ENCODE measurements at regions not wholly inside any gene's neighbourhood (a gene's known extent, or its start where the extent isn't known, plus 50 kb on each side); places are given as distances from the start of the nearest gene placed in this dataset.
"Not testable (repeated sequence)": the region's sequence is repeated elsewhere in the genome, so short reads cannot be mapped to it uniquely, and the experiment has no call there.

DNA sequence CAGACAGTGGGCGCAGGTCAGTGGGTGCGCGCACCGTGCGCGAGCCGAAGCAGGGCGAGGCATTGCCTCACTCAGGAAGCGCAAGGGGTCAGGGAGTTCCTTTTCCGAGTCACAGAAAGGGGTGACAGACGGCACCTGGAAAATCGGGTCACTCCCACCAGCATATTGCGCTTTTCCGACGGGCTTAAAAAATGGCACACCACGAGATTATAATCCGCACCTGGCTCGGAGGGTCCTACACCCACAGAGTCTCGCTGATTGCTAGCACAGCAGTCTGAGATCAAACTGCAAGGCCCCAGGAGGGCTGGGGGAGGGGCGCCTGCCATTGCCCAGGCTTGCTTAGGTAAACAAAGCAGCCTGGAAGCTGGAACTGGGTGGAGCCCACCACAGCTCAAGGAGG is 372.2 kb downstream of the NKX6-1 start:
- DNase-seq (ENCODE audit: low read depth, low spot score): peak; percentile 63

- DNase-seq (ENCODE audit: low read depth, low spot score): peak; percentile 2
Observed at GRCh38 chr4:84126061-84126787, 372.9 kb downstream of the NKX6-1 start.

DNA sequence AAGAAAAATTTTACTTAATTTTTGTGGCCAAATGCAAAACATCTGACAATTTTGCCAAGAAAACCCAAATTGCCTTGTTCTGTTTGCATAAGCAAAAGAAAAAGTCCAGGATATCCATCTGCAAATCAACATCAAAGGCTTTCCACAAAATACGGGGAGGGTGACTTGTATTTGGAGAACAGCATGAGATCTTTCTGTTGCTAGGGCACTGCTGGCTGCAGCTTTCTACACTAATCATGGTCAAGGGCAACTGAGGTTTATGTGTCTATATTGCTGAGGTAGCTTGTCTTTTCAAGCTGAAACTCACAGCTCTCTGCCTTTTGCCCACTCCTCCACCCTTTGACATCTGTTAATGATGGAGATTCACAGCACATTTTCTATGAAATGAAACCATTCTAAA is 389.1 kb downstream of the NKX6-1 start:
- DNase-seq (ENCODE audit: low read depth, low spot score): no peak

GRCh38 chr4:84101653-84102625 is 397.2 kb downstream of the NKX6-1 start:
- DNase-seq (ENCODE audit: low read depth, low spot score): not testable (repeated sequence)

GRCh38 chr4:84100071-84100470 is 399.0 kb downstream of the NKX6-1 start:
- no peak for DNase-seq (ENCODE audit: low read depth, low spot score)

- DNase-seq (ENCODE audit: low read depth, low spot score): no peak
Observed at GRCh38 chr4:84099599-84099998, 399.5 kb downstream of the NKX6-1 start.

DNA sequence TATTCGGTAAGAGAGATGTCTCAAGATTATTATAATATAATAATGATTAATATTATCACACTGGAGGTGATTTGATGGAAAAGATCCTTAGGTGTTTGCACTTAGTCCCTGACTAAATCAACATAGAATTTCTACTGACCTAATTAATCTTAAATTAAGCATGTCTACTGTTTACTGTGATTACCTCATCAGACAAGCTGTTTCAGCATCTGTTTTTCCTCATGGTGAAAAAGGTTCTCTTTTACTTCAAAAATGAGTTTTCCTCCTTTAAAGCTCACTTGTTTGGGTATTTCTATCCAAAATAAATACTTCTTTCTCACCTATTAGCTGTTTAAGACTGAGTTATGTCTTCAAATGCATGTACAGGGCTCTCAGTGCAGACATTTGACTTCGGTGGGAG is 407.8 kb downstream of the NKX6-1 start:
- no peak for DNase-seq (ENCODE audit: low read depth, low spot score)

GRCh38 chr4:84089652-84090437 is 409.2 kb downstream of the NKX6-1 start:
- no peak for DNase-seq (ENCODE audit: low read depth, low spot score)

DNA sequence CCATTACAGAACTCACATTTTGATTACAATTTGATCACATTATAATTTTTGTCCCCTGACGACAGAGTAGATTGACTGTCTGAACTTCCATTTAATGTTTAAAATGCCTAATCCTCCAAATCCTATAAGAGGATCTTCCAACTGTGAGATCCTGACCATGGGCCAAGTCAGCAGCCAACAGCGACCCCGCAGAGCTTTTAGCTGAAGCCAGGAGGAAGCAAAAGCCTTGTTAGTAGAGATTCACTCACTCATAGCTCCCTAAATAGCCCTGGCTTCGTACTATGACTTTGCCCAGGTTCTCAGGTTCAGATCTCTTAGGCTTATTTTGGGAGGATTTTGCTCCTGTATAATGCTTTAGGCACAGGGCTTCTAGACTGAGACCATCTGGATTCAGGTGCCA is 413.1 kb downstream of the NKX6-1 start:
- no peak for DNase-seq (ENCODE audit: low read depth, low spot score)

GRCh38 chr4:84070289-84070688 is 428.8 kb downstream of the NKX6-1 start:
- DNase-seq (ENCODE audit: low read depth, low spot score): peak; percentile 33

GRCh38 chr4:84063619-84064018 is 435.5 kb downstream of the NKX6-1 start:
- no peak for DNase-seq (ENCODE audit: low read depth, low spot score)

DNA sequence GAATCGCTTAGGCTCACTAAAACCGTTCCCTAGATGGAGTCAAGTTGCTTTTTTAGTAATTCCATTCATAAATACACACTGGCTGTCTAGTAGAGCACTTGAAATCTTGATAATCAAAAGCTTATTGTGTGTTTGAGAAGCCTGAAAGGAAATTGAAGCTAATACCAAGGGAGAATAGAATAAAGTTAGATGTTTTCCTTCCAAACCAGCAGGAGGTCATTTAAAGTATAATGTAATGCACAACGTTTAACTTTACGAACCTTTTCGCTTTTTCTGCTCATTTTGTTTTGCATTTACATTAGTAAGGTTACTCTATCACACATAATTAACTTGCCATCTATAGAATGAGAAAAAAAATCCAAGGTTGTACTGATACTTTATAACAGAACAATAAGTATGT is 440.9 kb downstream of the NKX6-1 start:
- no peak for DNase-seq (ENCODE audit: low read depth, low spot score)

DNA sequence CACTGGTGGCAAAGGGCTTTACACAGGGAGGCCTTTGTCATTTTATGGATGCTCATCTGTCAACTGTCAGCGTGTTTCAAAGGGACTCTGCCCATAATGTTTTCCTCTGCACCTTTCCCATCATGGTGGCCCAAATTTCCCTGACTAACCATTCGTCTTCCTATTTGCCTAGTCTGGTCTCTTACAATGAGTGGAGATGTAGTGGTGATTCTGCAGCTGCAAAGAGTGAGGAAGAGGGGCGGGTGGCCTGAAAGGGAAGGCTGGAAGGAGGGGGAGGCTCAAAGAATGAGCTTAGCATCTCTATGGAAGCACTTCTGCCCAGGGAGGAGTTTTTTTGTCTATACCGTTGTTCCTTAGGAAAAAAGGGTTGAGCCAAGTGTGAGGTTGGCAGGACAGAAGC is 447.5 kb downstream of the NKX6-1 start:
- peak; percentile 31 for DNase-seq (ENCODE audit: low read depth, low spot score)

GRCh38 chr4:84051089-84051488 is 448.0 kb downstream of the NKX6-1 start:
- DNase-seq (ENCODE audit: low read depth, low spot score): no peak

- DNase-seq (ENCODE audit: low read depth, low spot score): peak; percentile 24
Observed at GRCh38 chr4:84050015-84050414, 449.1 kb downstream of the NKX6-1 start.

DNA sequence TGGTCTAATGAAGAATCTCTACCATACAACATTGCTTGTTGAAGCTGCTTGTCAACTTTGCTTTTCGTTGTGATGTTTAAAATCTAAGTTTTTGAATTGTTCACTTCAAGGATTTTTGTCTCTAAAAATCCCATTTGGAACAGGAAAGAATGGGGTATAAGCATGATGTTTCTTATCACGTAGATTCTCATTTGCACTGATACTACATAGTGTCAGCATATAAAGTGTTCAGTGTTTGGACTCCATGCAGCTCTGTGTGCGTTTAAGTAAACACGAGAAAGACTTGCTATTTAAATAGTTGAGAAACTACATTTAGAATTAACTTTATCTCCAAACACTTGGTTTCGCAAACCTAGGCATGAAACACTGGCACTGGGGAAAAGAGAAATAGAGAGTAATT is 452.5 kb downstream of the NKX6-1 start:
- no peak for DNase-seq (ENCODE audit: low read depth, low spot score)

- no peak for DNase-seq (ENCODE audit: low read depth, low spot score)
Observed at GRCh38 chr4:84041426-84041825, 457.7 kb downstream of the NKX6-1 start.

GRCh38 chr4:84035568-84035967 is 463.5 kb downstream of the NKX6-1 start:
- no peak for DNase-seq (ENCODE audit: low read depth, low spot score)

GRCh38 chr4:84032372-84032771 is 466.7 kb downstream of the NKX6-1 start:
- DNase-seq (ENCODE audit: low read depth, low spot score): no peak

DNA sequence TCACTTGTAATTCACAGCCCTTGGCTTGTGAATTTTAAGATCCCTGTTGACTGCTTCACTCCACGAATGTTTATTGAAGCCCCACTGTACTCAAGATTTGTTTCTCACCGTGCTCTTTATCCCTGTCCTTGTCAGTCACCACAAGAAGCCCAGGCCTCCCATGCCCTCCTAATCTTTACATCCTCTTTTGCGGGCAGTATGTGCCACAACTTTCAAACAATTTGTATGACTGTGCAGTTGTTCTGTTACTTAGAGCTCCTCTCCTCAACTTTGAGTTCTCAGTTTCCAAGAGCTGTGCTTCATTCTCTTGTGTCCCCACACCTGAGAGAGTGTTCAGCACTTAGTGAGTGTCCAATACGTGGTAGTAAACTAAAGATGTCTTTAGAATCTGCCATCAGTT is 467.7 kb downstream of the NKX6-1 start:
- no peak for DNase-seq (ENCODE audit: low read depth, low spot score)

DNA sequence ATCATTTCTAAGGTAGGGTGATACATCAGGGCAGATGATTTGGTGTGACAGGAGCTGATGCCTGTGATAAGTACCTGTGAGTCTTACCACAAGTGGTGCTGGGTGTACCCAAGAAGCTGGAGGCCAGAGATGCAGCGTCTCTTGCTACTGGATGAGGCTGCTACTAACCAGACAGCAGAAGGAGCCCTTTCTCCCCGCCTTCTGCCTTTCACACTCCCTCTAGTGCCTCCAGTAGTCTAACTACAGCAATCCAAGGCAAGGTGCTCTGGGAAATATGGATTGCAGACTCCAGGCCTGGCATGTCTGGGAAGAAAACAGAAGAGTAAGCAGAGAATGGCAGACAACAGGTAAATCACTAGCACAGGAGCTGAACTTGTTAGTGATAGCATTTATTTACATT is 470.8 kb downstream of the NKX6-1 start:
- peak; percentile 15 for DNase-seq (ENCODE audit: low read depth, low spot score)

GRCh38 chr4:84024405-84024804 is 474.7 kb downstream of the NKX6-1 start:
- DNase-seq (ENCODE audit: low read depth, low spot score): no peak
